CD4-positive, alpha-beta T cell treated with Interleukin-15 for 1 hour (primary cell): ENCODE measurements at regions not wholly inside any gene's neighbourhood (a gene's known extent, or its start where the extent isn't known, plus 50 kb on each side); places are given as distances from the start of the nearest gene placed in this dataset.

Source experiments
- DNase-seq: peaks from one replicate; pipeline ENCODE4 v3.0.0-alpha.2; 2020

- DNase-seq: no peak
Observed at GRCh38 chr22:22396741-22397291, 111.7 kb downstream of the ZNF280B start.

- no peak for DNase-seq
Observed at GRCh38 chr22:22397292-22397870, 111.2 kb downstream of the ZNF280B start.

- DNase-seq: no peak
Observed at GRCh38 chr22:22397875-22398524, 110.5 kb downstream of the ZNF280B start.

- DNase-seq: no peak
Observed at GRCh38 chr22:22398530-22399327, 109.8 kb downstream of the ZNF280B start.

GRCh38 chr22:22400099-22400498 is 108.4 kb downstream of the ZNF280B start:
- DNase-seq: no peak

GRCh38 chr22:22400964-22401363 is 107.6 kb downstream of the ZNF280B start:
- DNase-seq: no peak

- no peak for DNase-seq
Observed at GRCh38 chr22:22401381-22401780, 107.2 kb downstream of the ZNF280B start.

GRCh38 chr22:22403306-22403705 is 105.2 kb downstream of the ZNF280B start:
- DNase-seq: no peak

- DNase-seq: no peak
Observed at GRCh38 chr22:22403771-22404170, 104.8 kb downstream of the ZNF280B start.

GRCh38 chr22:22404598-22405284 is 103.8 kb downstream of the ZNF280B start:
- peak; percentile 34 for DNase-seq

- no peak for DNase-seq
Observed at GRCh38 chr22:22406445-22407027, 102.0 kb downstream of the ZNF280B start.

GRCh38 chr22:22407061-22407460 is 101.5 kb downstream of the ZNF280B start:
- no peak for DNase-seq

GRCh38 chr22:22408269-22408668 is 100.3 kb downstream of the ZNF280B start:
- no peak for DNase-seq

- DNase-seq: peak; percentile 32
Observed at GRCh38 chr22:22408731-22409696, 99.5 kb downstream of the ZNF280B start.

- DNase-seq: peak; percentile 72
Observed at GRCh38 chr22:22410121-22410520, 98.4 kb downstream of the ZNF280B start.

GRCh38 chr22:22410677-22411076 is 97.9 kb downstream of the ZNF280B start:
- DNase-seq: no peak

GRCh38 chr22:22414266-22414665 is 94.3 kb downstream of the ZNF280B start:
- DNase-seq: no peak

- DNase-seq: no peak
Observed at GRCh38 chr22:22417495-22418162, 90.9 kb downstream of the ZNF280B start.

- DNase-seq: no peak
Observed at GRCh38 chr22:22418163-22418549, 90.4 kb downstream of the ZNF280B start.

- no peak for DNase-seq
Observed at GRCh38 chr22:22418957-22419356, 89.6 kb downstream of the ZNF280B start.

- no peak for DNase-seq
Observed at GRCh38 chr22:22420580-22420979, 88.0 kb downstream of the ZNF280B start.
